ENCODE measurements at regions not wholly inside any gene's neighbourhood (a gene's known extent, or its start where the extent isn't known, plus 50 kb on each side); places are given as distances from the start of the nearest gene placed in this dataset.

GRCh38 chr5:124685404-124685930, 61.0 kb downstream of the ZNF608 start:
- Histone ChIP-seq H3K4me1 (peaks cover 12 to 28% (median 14%) of the 10 kb centered on the region in 4 donors), H3K36me3 (no peaks in the 10 kb centered on the region), H3K27ac (peak overlapping the region in 1 of 4 donors; percentile 30), H3K27me3 (no peaks in the 10 kb centered on the region), H3K9me3 (no peaks in the 10 kb centered on the region), H3K4me3 (no peak overlapping the region)
- WGBS, 2 donors = 89 to 92% methylated on average over 3 of the region's 3 CpGs
- ATAC-seq (ENCODE audit: low FRiP score in 2 of 2) (no peak), DNase-seq (no peak)
- no peak for TF ChIP-seq POLR2AphosphoS5 (IDR thresholded peaks at IDR 0.05)

GRCh38 chr5:124683917-124684555, 62.4 kb downstream of the ZNF608 start:
- peaks cover 14 to 39% (median 23%) of the 10 kb centered on the region in 4 donors for H3K4me1 ChIP-seq
- no peak overlapping the region for H3K4me3 ChIP-seq
- no peak for TF ChIP-seq EP300 (IDR thresholded peaks at IDR 0.05)
- H3K27ac ChIP-seq = peak overlapping the region in 1 of 4 donors; percentile 0
- H3K36me3 ChIP-seq = no peaks in the 10 kb centered on the region
- DNase-seq (no peak), ATAC-seq (ENCODE audit: low FRiP score in 2 of 2) (no peak)
- H3K27me3 ChIP-seq = no peaks in the 10 kb centered on the region
- no peaks in the 10 kb centered on the region for H3K9me3 ChIP-seq
- 66 to 77% methylated on average over 2 of the region's 2 CpGs for WGBS, 2 donors

- WGBS, 2 donors = 64 to 79% methylated on average over 4 of the region's 4 CpGs
- no peaks in the 10 kb centered on the region for H3K36me3 ChIP-seq
- no peak overlapping the region for H3K4me3 ChIP-seq
- ATAC-seq (ENCODE audit: low FRiP score in 2 of 2) = no peak
- TF ChIP-seq CTCF (IDR thresholded peaks at IDR 0.05) = no peak
- TF ChIP-seq EP300 (IDR thresholded peaks at IDR 0.05) = no peak
- no peak for TF ChIP-seq POLR2A (IDR thresholded peaks at IDR 0.05)
- TF ChIP-seq POLR2AphosphoS5 (IDR thresholded peaks at IDR 0.05) = no peak
- H3K27me3 ChIP-seq = no peaks in the 10 kb centered on the region
- peaks cover 27 to 61% (median 50%) of the 10 kb centered on the region in 4 donors for H3K4me1 ChIP-seq
- DNase-seq = no peak
- peak overlapping the region in 3 of 4 donors; percentile 52 to 66 (median 60) for H3K27ac ChIP-seq
- H3K9me3 ChIP-seq = no peaks in the 10 kb centered on the region
These were observed 66.8 kb downstream of the ZNF608 start for GRCh38 chr5:124679578-124680199.

GRCh38 chr5:124678922-124679519, 67.4 kb downstream of the ZNF608 start:
- H3K4me3 ChIP-seq = no peak overlapping the region
- no peak for DNase-seq
- no peaks in the 10 kb centered on the region for H3K27me3 ChIP-seq
- no peaks in the 10 kb centered on the region for H3K9me3 ChIP-seq
- peaks cover 27 to 57% (median 47%) of the 10 kb centered on the region in 4 donors for H3K4me1 ChIP-seq
- H3K36me3 ChIP-seq = no peaks in the 10 kb centered on the region
- no peak for TF ChIP-seq EP300 (IDR thresholded peaks at IDR 0.05)
- no peak for TF ChIP-seq POLR2AphosphoS5 (IDR thresholded peaks at IDR 0.05)
- no peak for TF ChIP-seq CTCF (IDR thresholded peaks at IDR 0.05)
- TF ChIP-seq POLR2A (IDR thresholded peaks at IDR 0.05) = no peak
- no peak for ATAC-seq (ENCODE audit: low FRiP score in 2 of 2)
- peak overlapping the region; percentile 5 to 66 (median 56) for H3K27ac ChIP-seq
- 44 to 49% methylated on average over 8 of the region's 8 CpGs for WGBS, 2 donors

- Histone ChIP-seq H3K4me1 (peaks cover 27 to 53% (median 46%) of the 10 kb centered on the region in 4 donors), H3K9me3 (no peaks in the 10 kb centered on the region), H3K36me3 (no peaks in the 10 kb centered on the region), H3K27me3 (no peaks in the 10 kb centered on the region), H3K27ac (peak overlapping the region; percentile 5 to 66 (median 56)), H3K4me3 (no peak overlapping the region)
- 48 to 60% methylated on average over 4 of the region's 4 CpGs for WGBS, 2 donors
- ATAC-seq (ENCODE audit: low FRiP score in 2 of 2) (no peak), DNase-seq (no peak)
- TF ChIP-seq POLR2A (IDR thresholded peaks at IDR 0.05) = no peak
- TF ChIP-seq EP300 (IDR thresholded peaks at IDR 0.05) = no peak
- no peak for TF ChIP-seq POLR2AphosphoS5 (IDR thresholded peaks at IDR 0.05)
- no peak for TF ChIP-seq CTCF (IDR thresholded peaks at IDR 0.05)
These were observed 68.0 kb downstream of the ZNF608 start for GRCh38 chr5:124678468-124678867.
